ENCODE measurements at regions not wholly inside any gene's neighbourhood (a gene's known extent, or its start where the extent isn't known, plus 50 kb on each side); places are given as distances from the start of the nearest gene placed in this dataset.

GRCh38 chr2:195475336-195475735 is 181.7 kb upstream of the SLC39A10 start:
- no peak overlapping the region for H3K4me3 ChIP-seq (ENCODE audit: low read depth, low read length)
- DNase-seq (ENCODE audit: low read depth): no peak

- DNase-seq (ENCODE audit: low read depth): no peak
- no peak overlapping the region for H3K4me3 ChIP-seq (ENCODE audit: low read depth, low read length)
Measured at GRCh38 chr2:195473862-195474261, 183.2 kb upstream of the SLC39A10 start.

DNA sequence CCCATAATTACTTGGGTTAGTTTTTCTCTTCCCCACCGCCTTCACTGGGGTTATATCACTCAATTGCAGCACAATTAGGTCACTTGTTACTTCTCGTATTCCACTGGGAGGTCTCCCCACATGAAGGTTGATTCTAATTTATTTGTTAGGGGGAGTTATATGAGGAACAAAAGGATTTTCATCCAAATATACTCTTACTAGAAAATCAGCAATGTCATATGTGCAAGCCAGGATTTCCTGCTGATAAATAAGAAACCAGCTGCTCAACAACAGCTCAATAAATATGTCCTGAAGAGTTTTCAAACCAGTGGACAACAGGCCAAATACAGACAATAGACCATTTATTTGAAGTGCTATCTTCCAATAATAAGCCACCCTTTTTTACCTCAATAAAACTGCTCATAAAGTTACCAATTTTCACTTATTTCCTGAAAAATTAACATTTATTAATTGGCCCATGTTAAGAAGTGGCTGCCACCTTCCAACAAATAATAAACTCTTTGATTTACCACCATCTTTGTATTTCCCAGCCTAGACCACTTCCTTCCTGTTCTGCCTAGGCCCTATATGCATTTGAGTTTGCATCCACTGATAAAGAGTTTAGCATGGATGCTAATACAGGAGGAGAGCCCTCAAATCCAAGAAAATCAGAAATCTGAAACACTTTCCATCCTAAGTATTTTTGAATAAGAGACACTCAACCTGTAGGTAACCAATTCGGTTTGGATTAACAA is 184.4 kb upstream of the SLC39A10 start:
- no peak overlapping the region for H3K4me3 ChIP-seq (ENCODE audit: low read depth, low read length)
- no peak for DNase-seq (ENCODE audit: low read depth)

GRCh38 chr2:195471807-195472206 is 185.2 kb upstream of the SLC39A10 start:
- no peak overlapping the region for H3K4me3 ChIP-seq (ENCODE audit: low read depth, low read length)
- no peak for DNase-seq (ENCODE audit: low read depth)

- DNase-seq (ENCODE audit: low read depth): no peak
- no peak overlapping the region for H3K4me3 ChIP-seq (ENCODE audit: low read depth, low read length)
Measured at GRCh38 chr2:195471163-195471562, 185.9 kb upstream of the SLC39A10 start.

DNA sequence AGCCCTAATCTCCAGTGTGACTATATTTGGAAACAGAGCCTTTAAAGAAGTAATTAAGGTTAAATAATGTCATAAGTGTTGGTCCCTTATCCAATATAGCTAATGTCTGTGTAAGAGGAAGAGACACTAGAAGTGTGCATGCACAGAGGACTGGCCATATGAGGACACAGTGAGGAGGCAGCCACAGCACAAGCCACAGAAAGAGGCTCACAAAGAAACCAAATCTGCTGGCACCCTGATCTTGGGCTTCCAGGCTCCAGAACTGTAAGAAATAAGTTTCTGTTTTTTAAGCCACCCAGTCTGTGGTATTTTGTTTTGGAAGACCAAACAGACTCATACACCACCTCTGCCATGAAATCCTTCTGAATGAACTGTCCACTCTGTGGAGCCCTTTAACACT is 186.4 kb upstream of the SLC39A10 start:
- DNase-seq (ENCODE audit: low read depth): no peak
- H3K4me3 ChIP-seq (ENCODE audit: low read depth, low read length): no peak overlapping the region

DNA sequence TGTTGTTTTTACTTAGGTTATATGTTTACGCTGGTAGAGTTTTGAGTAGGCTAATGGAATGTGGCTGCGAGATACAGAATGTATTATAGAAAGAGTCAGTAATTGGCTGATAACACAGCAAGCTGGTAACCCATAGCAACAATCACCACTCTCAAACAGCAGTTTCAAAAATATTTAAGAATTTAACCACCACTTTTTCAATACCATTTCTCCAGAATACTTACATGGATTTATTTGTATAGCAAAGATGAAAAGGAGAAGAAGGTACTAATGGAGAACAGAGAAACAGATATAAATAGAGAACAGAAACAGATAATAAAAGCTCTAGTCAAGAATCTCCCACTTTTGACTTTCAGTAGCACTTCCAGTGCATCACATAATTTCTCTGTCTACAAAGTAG is 188.3 kb upstream of the SLC39A10 start:
- DNase-seq (ENCODE audit: low read depth): no peak

GRCh38 chr2:195466427-195466826 is 190.6 kb upstream of the SLC39A10 start:
- H3K4me3 ChIP-seq (ENCODE audit: low read depth, low read length): no peak overlapping the region
- no peak for DNase-seq (ENCODE audit: low read depth)

More for the DNA sequence above, 188.3 kb upstream of the SLC39A10 start:
- H3K4me3 ChIP-seq (ENCODE audit: low read depth, low read length): no peak overlapping the region

DNA sequence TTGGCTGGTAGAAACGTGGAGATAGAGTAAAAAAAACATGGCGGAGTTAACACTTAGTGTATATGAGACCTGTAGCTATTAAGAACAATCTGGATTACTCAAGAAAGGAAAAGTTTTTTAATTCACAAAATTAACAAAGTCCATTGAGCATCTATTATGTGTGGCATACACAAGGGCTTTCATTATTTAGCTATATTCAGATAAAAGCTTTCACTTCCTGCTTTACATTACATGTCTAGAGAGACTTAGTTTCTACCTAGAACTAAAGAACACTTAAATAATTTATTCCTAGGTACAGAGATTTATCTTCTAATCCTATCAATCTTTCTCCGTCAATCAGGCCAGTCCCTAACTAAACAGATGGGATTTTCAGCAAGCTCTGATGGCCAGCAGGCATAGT is 196.0 kb upstream of the SLC39A10 start:
- no peak overlapping the region for H3K4me3 ChIP-seq (ENCODE audit: low read depth, low read length)
- no peak for DNase-seq (ENCODE audit: low read depth)

GRCh38 chr2:195458936-195459335 is 198.1 kb upstream of the SLC39A10 start:
- no peak overlapping the region for H3K4me3 ChIP-seq (ENCODE audit: low read depth, low read length)
- no peak for DNase-seq (ENCODE audit: low read depth)

DNA sequence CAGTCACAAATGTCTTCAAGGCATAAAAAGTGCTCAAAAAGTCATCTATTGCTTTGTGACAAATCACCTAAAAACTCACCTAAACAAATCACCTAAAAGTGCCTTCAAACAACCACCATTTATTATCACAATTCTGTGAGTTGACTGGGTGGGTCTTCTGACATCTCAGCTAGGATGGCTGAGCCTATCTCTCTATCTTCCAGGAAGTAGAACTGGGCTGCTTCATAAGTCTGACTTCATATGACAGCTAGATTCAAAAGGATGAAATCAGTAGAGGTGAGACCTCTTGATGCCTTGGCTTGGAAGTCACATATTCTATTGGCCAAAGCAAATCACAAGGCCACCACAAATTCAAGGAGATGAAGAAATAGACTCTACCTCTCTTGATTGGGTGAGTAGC is 199.2 kb upstream of the SLC39A10 start:
- DNase-seq (ENCODE audit: low read depth): no peak
- H3K4me3 ChIP-seq (ENCODE audit: low read depth, low read length): no peak overlapping the region

- DNase-seq (ENCODE audit: low read depth): no peak
- H3K4me3 ChIP-seq (ENCODE audit: low read depth, low read length): no peak overlapping the region
Measured at GRCh38 chr2:195456771-195457170, 200.3 kb upstream of the SLC39A10 start.

- DNase-seq (ENCODE audit: low read depth): no peak
- H3K4me3 ChIP-seq (ENCODE audit: low read depth, low read length): no peak overlapping the region
Measured at GRCh38 chr2:195451160-195451559, 205.9 kb upstream of the SLC39A10 start.

DNA sequence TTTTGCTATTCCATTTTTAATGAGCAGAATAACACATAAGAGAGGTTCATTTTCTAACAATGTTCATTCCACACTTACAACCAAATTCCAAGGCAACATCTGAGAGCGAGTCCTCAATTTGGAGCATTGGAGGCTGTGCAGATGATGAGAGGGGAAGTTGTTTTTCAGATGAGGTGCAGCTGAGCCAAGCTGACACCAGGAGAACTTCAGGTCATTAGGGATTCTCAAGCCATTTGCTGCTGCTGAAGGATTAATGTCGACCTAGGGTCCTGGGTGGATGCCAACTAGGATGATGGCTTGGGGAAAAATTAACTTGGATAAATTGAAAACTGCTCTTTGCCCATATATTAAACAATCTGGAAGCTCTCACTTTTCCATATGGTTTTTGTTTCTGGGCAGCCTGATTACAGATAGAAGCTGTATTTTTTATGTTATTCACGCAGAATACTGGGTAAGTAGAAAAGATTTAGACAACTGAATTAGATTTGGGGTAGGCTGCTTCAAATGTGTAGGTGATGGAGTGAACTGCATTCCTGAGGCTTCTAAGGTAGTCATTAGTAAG is 206.4 kb upstream of the SLC39A10 start:
- no peak overlapping the region for H3K4me3 ChIP-seq (ENCODE audit: low read depth, low read length)
- no peak for DNase-seq (ENCODE audit: low read depth)

- H3K4me3 ChIP-seq (ENCODE audit: low read depth, low read length): no peak overlapping the region
- no peak for DNase-seq (ENCODE audit: low read depth)
Measured at GRCh38 chr2:195447323-195447975, 209.6 kb upstream of the SLC39A10 start.

DNA sequence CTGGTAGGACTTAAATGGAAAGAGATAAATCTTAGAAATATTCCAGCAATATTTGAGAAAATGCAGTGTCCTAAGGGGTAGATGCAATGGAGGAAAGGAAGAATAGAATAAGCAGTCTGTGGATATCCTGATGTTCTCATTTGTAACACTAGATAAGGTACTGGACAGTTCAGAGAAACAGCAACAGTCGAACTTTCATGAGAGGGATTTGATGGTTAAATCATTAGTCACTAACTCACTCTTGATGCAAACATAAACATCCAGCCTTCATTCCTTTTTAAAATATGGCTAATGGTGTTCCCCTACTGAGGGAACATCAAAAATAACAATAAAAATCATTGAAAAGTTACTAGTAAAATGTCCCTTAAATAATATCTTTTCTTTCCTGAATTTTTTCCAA is 211.4 kb upstream of the SLC39A10 start:
- no peak overlapping the region for H3K4me3 ChIP-seq (ENCODE audit: low read depth, low read length)
- peak; percentile 4 for DNase-seq (ENCODE audit: low read depth)

GRCh38 chr2:195443926-195444325 is 213.1 kb upstream of the SLC39A10 start:
- H3K4me3 ChIP-seq (ENCODE audit: low read depth, low read length): no peak overlapping the region
- no peak for DNase-seq (ENCODE audit: low read depth)

GRCh38 chr2:195442458-195443175 is 214.4 kb upstream of the SLC39A10 start:
- DNase-seq (ENCODE audit: low read depth): no peak
- no peak overlapping the region for H3K4me3 ChIP-seq (ENCODE audit: low read depth, low read length)

GRCh38 chr2:195438692-195439091 is 218.3 kb upstream of the SLC39A10 start:
- no peak overlapping the region for H3K4me3 ChIP-seq (ENCODE audit: low read depth, low read length)
- no peak for DNase-seq (ENCODE audit: low read depth)

DNA sequence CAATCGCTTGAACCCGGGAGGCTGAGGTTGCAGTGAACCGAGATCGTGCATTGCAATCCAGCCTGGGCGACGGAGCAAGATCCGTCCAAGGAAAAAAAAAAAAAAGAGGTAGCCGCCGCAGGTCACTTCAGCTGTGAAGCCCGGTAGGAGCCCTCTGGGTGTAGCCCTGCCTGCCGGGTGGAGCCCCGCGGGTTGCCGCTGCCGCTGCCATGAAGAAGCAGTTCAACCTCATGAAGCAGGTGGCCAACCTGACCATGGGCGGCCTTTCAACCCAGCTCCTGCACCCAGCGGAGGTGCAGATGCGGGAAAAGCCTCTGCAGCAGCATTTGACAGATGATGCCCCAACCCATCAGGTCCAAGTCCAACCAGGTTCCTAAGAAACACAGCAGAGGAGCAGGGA is 219.5 kb upstream of the SLC39A10 start:
- DNase-seq (ENCODE audit: low read depth): no peak
- no peak overlapping the region for H3K4me3 ChIP-seq (ENCODE audit: low read depth, low read length)

Measured in skeletal muscle cell (primary cell).